Calu3 (cell line): ENCODE measurements at regions not wholly inside any gene's neighbourhood (a gene's known extent, or its start where the extent isn't known, plus 50 kb on each side); places are given as distances from the start of the nearest gene placed in this dataset.

Experiments used
- BruUV-seq: library from RNA; stranded (reverse); fragments of 400-500 nt; replicated peaks from 2 replicates; lab custom pipeline; 2021; lab: Mats Ljungman, UMichigan
- CTCF ChIA-PET: fragments of 300-600 bp; sonication (Branson Sonifier 250); formaldehyde crosslinking; loops from one replicate; lab custom pipeline; 2022; ENCODE audit warnings: antibody characterized with exemption; lab: Charles Lee
- DNase-seq: peaks from one replicate; pipeline ENCODE4 v3.0.0; 2022
- H3K27ac Mint-ChIP-seq: one replicate; pipeline ENCODE4 v1.8.0; 2022; ENCODE audit warnings: mixed read lengths; ENCODE audit not compliant: unreplicated experiment
- H3K27me3 Mint-ChIP-seq: one replicate; pipeline ENCODE4 v1.8.0; 2022; ENCODE audit warnings: mixed read lengths; ENCODE audit not compliant: unreplicated experiment
- H3K36me3 Mint-ChIP-seq: one replicate; pipeline ENCODE4 v1.8.0; 2022; ENCODE audit warnings: mild to moderate bottlenecking, moderate library complexity, mixed read lengths; ENCODE audit not compliant: insufficient read depth, unreplicated experiment
- H3K4me1 Mint-ChIP-seq: one replicate; pipeline ENCODE4 v1.8.0; 2022; ENCODE audit warnings: mild to moderate bottlenecking, low read depth, mixed read lengths; ENCODE audit not compliant: unreplicated experiment
- H3K4me3 Mint-ChIP-seq: one replicate; pipeline ENCODE4 v1.8.0; 2022; ENCODE audit warnings: mild to moderate bottlenecking, low read depth, moderate library complexity, mixed read lengths; ENCODE audit not compliant: unreplicated experiment
- H3K9me3 Mint-ChIP-seq: one replicate; pipeline ENCODE4 v1.8.0; 2022; ENCODE audit warnings: low read depth, mixed read lengths; ENCODE audit not compliant: unreplicated experiment
- CTCF ChIP-seq: fragments of 200-600 bp; IDR thresholded peaks from one replicate; pipeline ENCODE4 v1.8.0; 2022; ENCODE audit warnings: antibody characterized with exemption; ENCODE audit not compliant: unreplicated experiment
- intact Hi-C: fragments of 100-400 bp; cut with micrococcal nuclease; formaldehyde crosslinking; loops from one replicate; pipeline ENCODE4 v1.10.0; 2022; ENCODE audit not compliant: unreplicated experiment

- Mint-ChIP-seq H3K9me3 (no peaks in the 10 kb centered on the region), H3K36me3 (no peaks in the 10 kb centered on the region), H3K4me1 (no peaks in the 10 kb centered on the region), H3K27ac (no peak overlapping the region), H3K27me3 (peaks cover 63% of the 10 kb centered on the region), H3K4me3 (no peak overlapping the region)
- intact Hi-C loops: no loop called here
- no TSS peak for BruUV-seq
- no peak for DNase-seq
- TF ChIP-seq CTCF: no peak
- CTCF ChIA-PET: interaction anchor here (0.7 kb wide), 1 partner anchor 1199 kb away, joined by 3 read pairs; no protein-coding TSS in a partner anchor
Measured at GRCh38 chr6:44771647-44772415, 384.3 kb downstream of the CDC5L start.

GRCh38 chr6:44772838-44773237, 385.3 kb downstream of the CDC5L start:
- BruUV-seq: no TSS peak
- Mint-ChIP-seq H3K4me3 (no peak overlapping the region), H3K27ac (no peak overlapping the region), H3K4me1 (no peaks in the 10 kb centered on the region), H3K36me3 (no peaks in the 10 kb centered on the region), H3K27me3 (peaks cover 55% of the 10 kb centered on the region), H3K9me3 (no peaks in the 10 kb centered on the region)
- no peak for TF ChIP-seq CTCF
- DNase-seq: no peak
- CTCF ChIA-PET: no interaction called here
- intact Hi-C loops: no loop called here

- CTCF ChIA-PET: no interaction called here
- no peak for TF ChIP-seq CTCF
- Mint-ChIP-seq H3K36me3 (no peaks in the 10 kb centered on the region), H3K4me1 (no peaks in the 10 kb centered on the region), H3K27me3 (peaks cover 41% of the 10 kb centered on the region), H3K4me3 (no peak overlapping the region), H3K27ac (no peak overlapping the region), H3K9me3 (no peaks in the 10 kb centered on the region)
- no peak for DNase-seq
- no TSS peak for BruUV-seq
- intact Hi-C loops: no loop called here
Measured at GRCh38 chr6:44775121-44775520, 387.6 kb downstream of the CDC5L start.

GRCh38 chr6:44776344-44776743, 388.8 kb downstream of the CDC5L start:
- intact Hi-C loops: no loop called here
- H3K27me3 Mint-ChIP-seq: peaks cover 41% of the 10 kb centered on the region
- H3K9me3 Mint-ChIP-seq: no peaks in the 10 kb centered on the region
- CTCF ChIA-PET: no interaction called here
- no TSS peak for BruUV-seq
- DNase-seq: no peak
- H3K27ac Mint-ChIP-seq: no peak overlapping the region
- no peaks in the 10 kb centered on the region for H3K36me3 Mint-ChIP-seq
- no peaks in the 10 kb centered on the region for H3K4me1 Mint-ChIP-seq
- no peak for TF ChIP-seq CTCF
- H3K4me3 Mint-ChIP-seq: no peak overlapping the region
